Activated CD8-positive, alpha-beta T cell treated with anti-CD3 and anti-CD28 coated beads for 36 hours (primary cell): ENCODE measurements at regions not wholly inside any gene's neighbourhood (a gene's known extent, or its start where the extent isn't known, plus 50 kb on each side); places are given as distances from the start of the nearest gene placed in this dataset.

Experiments used
- ATAC-seq: fragments of 200-7000 bp; cut with Tn5 transposase; one replicate; pipeline ENCODE4 v1.10.0; 2021; ENCODE audit warnings: mild to moderate bottlenecking, moderate library complexity
- CTCF ChIA-PET: fragments of 350-600 bp; sonication (Branson Sonifier 250); formaldehyde crosslinking; loops from one replicate; lab custom pipeline; 2021; ENCODE audit warnings: antibody characterized with exemption; lab: Charles Lee
- POLR2A ChIA-PET: fragments of 350-600 bp; sonication (Branson Sonifier 250); formaldehyde crosslinking; loops from one replicate; lab custom pipeline; 2021; ENCODE audit warnings: antibody characterized with exemption; lab: Charles Lee
- DNase-seq: peaks from one replicate; pipeline ENCODE4 v3.0.0-alpha.2; 2020
- H3K27ac Mint-ChIP-seq: one replicate; pipeline ENCODE4 v1.8.0; 2021; ENCODE audit warnings: mild to moderate bottlenecking, mixed read lengths
- H3K27me3 Mint-ChIP-seq: one replicate; pipeline ENCODE4 v1.8.0; 2021; ENCODE audit warnings: mixed read lengths
- H3K36me3 Mint-ChIP-seq: one replicate; pipeline ENCODE4 v1.8.0; 2021; ENCODE audit warnings: low read depth, mixed read lengths
- H3K4me1 Mint-ChIP-seq: one replicate; pipeline ENCODE4 v1.8.0; 2021; ENCODE audit warnings: low read depth, mixed read lengths
- H3K4me3 Mint-ChIP-seq: one replicate; pipeline ENCODE4 v1.8.0; 2021; ENCODE audit warnings: mild to moderate bottlenecking, moderate library complexity, mixed read lengths
- H3K9me3 Mint-ChIP-seq: one replicate; pipeline ENCODE4 v1.8.0; 2021; ENCODE audit warnings: mixed read lengths
- CTCF ChIP-seq: fragments of 200-600 bp; IDR thresholded peaks from one replicate; pipeline ENCODE4 v1.8.0; 2022; ENCODE audit warnings: antibody characterized with exemption, mild to moderate bottlenecking
- intact Hi-C: fragments of 100-400 bp; cut with micrococcal nuclease; formaldehyde crosslinking; loops from one replicate; pipeline ENCODE4 v1.10.0; 2022

GRCh38 chr6:65908065-65908464, 201.0 kb upstream of the EYS start:
- Mint-ChIP-seq H3K36me3 (no peaks in the 10 kb centered on the region), H3K4me1 (no peaks in the 10 kb centered on the region), H3K9me3 (peaks cover 23% of the 10 kb centered on the region), H3K4me3 (no peak overlapping the region), H3K27me3 (no peaks in the 10 kb centered on the region), H3K27ac (no peak overlapping the region)
- intact Hi-C loops: no loop called here
- ATAC-seq (no peak), DNase-seq (no peak)
- CTCF ChIA-PET: no interaction called here
- POLR2A ChIA-PET: no interaction called here
- TF ChIP-seq CTCF: no peak

GRCh38 chr6:65903992-65904391, 197.0 kb upstream of the EYS start:
- intact Hi-C loops: no loop called here
- TF ChIP-seq CTCF: no peak
- ChIA-PET POLR2A (no interaction called here), CTCF (no interaction called here)
- Mint-ChIP-seq H3K27ac (no peak overlapping the region), H3K27me3 (no peaks in the 10 kb centered on the region), H3K36me3 (no peaks in the 10 kb centered on the region), H3K9me3 (peaks cover 25% of the 10 kb centered on the region), H3K4me1 (no peaks in the 10 kb centered on the region), H3K4me3 (no peak overlapping the region)
- no peak for ATAC-seq
- no peak for DNase-seq

- Mint-ChIP-seq H3K36me3 (no peaks in the 10 kb centered on the region), H3K4me1 (no peaks in the 10 kb centered on the region), H3K27ac (no peak overlapping the region), H3K4me3 (no peak overlapping the region), H3K9me3 (peaks cover 18% of the 10 kb centered on the region), H3K27me3 (no peaks in the 10 kb centered on the region)
- no peak for ATAC-seq
- CTCF ChIA-PET: no interaction called here
- intact Hi-C loops: no loop called here
- no peak for DNase-seq
- no peak for TF ChIP-seq CTCF
- POLR2A ChIA-PET: no interaction called here
These were observed 193.9 kb upstream of the EYS start for GRCh38 chr6:65900928-65901327.

GRCh38 chr6:65896140-65896539, 189.1 kb upstream of the EYS start:
- H3K36me3 Mint-ChIP-seq: no peaks in the 10 kb centered on the region
- ATAC-seq (no peak), DNase-seq (no peak)
- POLR2A ChIA-PET: no interaction called here
- intact Hi-C loops: no loop called here
- H3K9me3 Mint-ChIP-seq: peaks cover 11% of the 10 kb centered on the region
- no peak for TF ChIP-seq CTCF
- H3K27me3 Mint-ChIP-seq: no peaks in the 10 kb centered on the region
- CTCF ChIA-PET: no interaction called here
- no peak overlapping the region for H3K4me3 Mint-ChIP-seq
- H3K4me1 Mint-ChIP-seq: no peaks in the 10 kb centered on the region
- H3K27ac Mint-ChIP-seq: no peak overlapping the region

- Mint-ChIP-seq H3K4me3 (no peak overlapping the region), H3K36me3 (no peaks in the 10 kb centered on the region), H3K9me3 (peaks cover 4% of the 10 kb centered on the region), H3K27me3 (no peaks in the 10 kb centered on the region), H3K27ac (no peak overlapping the region), H3K4me1 (no peaks in the 10 kb centered on the region)
- ATAC-seq (no peak), DNase-seq (no peak)
- POLR2A ChIA-PET: no interaction called here
- intact Hi-C loops: no loop called here
- CTCF ChIA-PET: no interaction called here
- TF ChIP-seq CTCF: no peak
These were observed 169.6 kb upstream of the EYS start for GRCh38 chr6:65876668-65877067.
